Hypothalamus (tissue), 51 donors: ENCODE measurements at regions not wholly inside any gene's neighbourhood (a gene's known extent, or its start where the extent isn't known, plus 50 kb on each side); places are given as distances from the start of the nearest gene placed in this dataset.
"Not testable (repeated sequence)": the region's sequence is repeated elsewhere in the genome, so short reads cannot be mapped to it uniquely, and the experiment has no call there.

Experiments
- DNase-seq, 51 donors: peaks; one replicate each; lab custom pipeline; 2025; lab: John Stamatoyannopoulos, UW

- DNase-seq = peak in 1 of 51 donors; percentile 7
Observed at GRCh38 chr1:148362626-148363438, 120.3 kb downstream of the PPIAL4G start.

- no peak for DNase-seq
Observed at GRCh38 chr1:148362216-148362611, 120.9 kb downstream of the PPIAL4G start.

GRCh38 chr1:148361427-148362215 is 121.5 kb downstream of the PPIAL4G start:
- not testable (repeated sequence) for DNase-seq

- no peak for DNase-seq
Observed at GRCh38 chr1:148357037-148357436, 126.1 kb downstream of the PPIAL4G start.

- no peak for DNase-seq
Observed at GRCh38 chr1:148355976-148356375, 127.1 kb downstream of the PPIAL4G start.

- no peak for DNase-seq
Observed at GRCh38 chr1:148354913-148355308, 128.2 kb downstream of the PPIAL4G start.

GRCh38 chr1:148354284-148354912 is 128.7 kb downstream of the PPIAL4G start:
- no peak for DNase-seq

- no peak for DNase-seq
Observed at GRCh38 chr1:148353461-148354283, 129.4 kb downstream of the PPIAL4G start.

GRCh38 chr1:148352470-148353053 is 130.5 kb downstream of the PPIAL4G start:
- DNase-seq = no peak

- no peak for DNase-seq
Observed at GRCh38 chr1:148347781-148348180, 135.3 kb downstream of the PPIAL4G start.

- DNase-seq = peak in 2 of 51 donors; percentile 2 to 17
Observed at GRCh38 chr1:148345659-148346151, 137.4 kb downstream of the PPIAL4G start.

- not testable (repeated sequence) for DNase-seq
Observed at GRCh38 chr1:148344651-148345050, 138.5 kb downstream of the PPIAL4G start.

GRCh38 chr1:148341729-148342128 is 141.4 kb downstream of the PPIAL4G start:
- DNase-seq = not testable (repeated sequence)

- not testable (repeated sequence) for DNase-seq
Observed at GRCh38 chr1:148336121-148336918, 146.8 kb downstream of the PPIAL4G start.

- peak in 46 of 51 donors; percentile 10 to 80 (median 44) for DNase-seq
Observed at GRCh38 chr1:148334339-148335130, 148.6 kb downstream of the PPIAL4G start.

- peak in 1 of 51 donors; percentile 15 for DNase-seq
Observed at GRCh38 chr1:148333875-148334338, 149.2 kb downstream of the PPIAL4G start.

- DNase-seq = no peak
Observed at GRCh38 chr1:148328884-148329283, 154.2 kb downstream of the PPIAL4G start.

- DNase-seq = not testable (repeated sequence)
Observed at GRCh38 chr1:148325031-148325430, 158.1 kb downstream of the PPIAL4G start.
